Spleen (tissue), 11 donors: ENCODE measurements at regions not wholly inside any gene's neighbourhood (a gene's known extent, or its start where the extent isn't known, plus 50 kb on each side); places are given as distances from the start of the nearest gene placed in this dataset.

Experiments
- DNase-seq: peaks from one replicate; pipeline ENCODE4 v3.0.0-alpha.2; 2020
- H3K27ac ChIP-seq, 8 donors: fragments of 200-600 bp; sonication (generic) in 7 of 8; 1 replicate in 4 of 8; 2 replicates in 4 of 8; pipeline versions ENCODE4 v1.5.0 to v1.8.0; 2016 to 2021; ENCODE audit warnings: inconsistent platforms in 4 of 8, mild to moderate bottlenecking in 4 of 8, moderate library complexity in 1 of 8
- H3K27me3 ChIP-seq, 7 donors: fragments of 200-600 bp; sonication (generic) in 6 of 7; replicated peaks in 1 of 7; 1 replicate in 4 of 7; 2 replicates in 3 of 7; pipeline versions ENCODE4 v1.5.0 to v1.8.0; 2016 to 2021; ENCODE audit warnings: inconsistent platforms in 3 of 7, mild to moderate bottlenecking in 1 of 7
- H3K36me3 ChIP-seq, 6 donors: fragments of 200-600 bp; sonication (generic) in 5 of 6; 1 replicate in 4 of 6; 2 replicates in 2 of 6; pipeline versions ENCODE4 v1.5.0 to v1.8.0; 2016 to 2021; ENCODE audit warnings: inconsistent platforms in 2 of 6
- H3K4me1 ChIP-seq, 6 donors: fragments of 200-600 bp; sonication (generic) in 5 of 6; 1 replicate in 3 of 6; 2 replicates in 3 of 6; pipeline versions ENCODE4 v1.5.0 to v1.8.0; 2016 to 2021; ENCODE audit warnings: inconsistent platforms in 3 of 6
- H3K4me3 ChIP-seq, 8 donors: fragments of 200-600 bp; sonication (generic) in 7 of 8; 1 replicate in 4 of 8; 2 replicates in 4 of 8; pipeline versions ENCODE4 v1.5.0 to v1.8.0; 2016 to 2021; ENCODE audit warnings: inconsistent platforms in 4 of 8, mild to moderate bottlenecking in 4 of 8, moderate library complexity in 2 of 8
- H3K9me3 ChIP-seq, 8 donors: fragments of 200-600 bp; sonication (generic) in 7 of 8; 1 replicate in 4 of 8; 2 replicates in 4 of 8; pipeline versions ENCODE4 v1.5.0 to v1.8.0; 2016 to 2021; ENCODE audit warnings: inconsistent platforms in 4 of 8
- POLR2A ChIP-seq, 3 donors: fragments of 450-650 bp; IDR thresholded peaks; one replicate each; pipeline ENCODE4 v1.5.1; 2017; ENCODE audit warnings: antibody characterized with exemption in 3 of 3, mild to moderate bottlenecking in 1 of 3
- POLR2AphosphoS5 ChIP-seq, 3 donors: sonication (generic); formaldehyde crosslinking; IDR thresholded peaks; one replicate each; pipeline ENCODE4 v1.5.1; 2017; ENCODE audit warnings: antibody characterized with exemption in 3 of 3
- WGBS, 5 donors: extraction: QIAGEN DNeasy Blood & Tissue Kit in 3 of 5; methylation state at CpG; one replicate each; pipeline versions ENCODE4 v1.1.5 to v1.1.7; 2013 to 2018; 5-methylcytosine and 5-hydroxymethylcytosine counted together
- intact Hi-C: fragments of 100-400 bp; cut with DNase I; formaldehyde crosslinking; loops from one replicate; pipeline ENCODE4 v1.15.0; 2023; ENCODE audit warnings: low total_unique reads
- TF ChIP-seq, protein P1 (sequence below), 11 experiments: fragments of 200-600 bp in 7 of 11; fragments of 450-650 bp in 4 of 11; sonication (generic) in 4 of 11; IDR thresholded peaks in 8 of 11; conservative IDR thresholded peaks in 3 of 11; 1 replicate in 7 of 11; 2 replicates in 4 of 11; pipeline versions ENCODE4 v1.4.0 to v1.8.0; 2016 to 2021; ENCODE audit warnings: antibody characterized with exemption in 11 of 11, inconsistent platforms in 4 of 11, mild to moderate bottlenecking in 1 of 11
- donor health status: healthy with polysubstance abuse.
- donor health status: DM: no; HTN: no; CAD: no; lungs with moderate emphysema.
- donor health status: DM: no; HTN: no; CAD: no.
- donor health status: Bipolar disorder and iron deficiency.
- donor health status: healthy.
- donor health status: DM: no; HTN: no; CAD: no.
- donor health status: DM: yes; HTN: yes; CAD: no.

DNA sequence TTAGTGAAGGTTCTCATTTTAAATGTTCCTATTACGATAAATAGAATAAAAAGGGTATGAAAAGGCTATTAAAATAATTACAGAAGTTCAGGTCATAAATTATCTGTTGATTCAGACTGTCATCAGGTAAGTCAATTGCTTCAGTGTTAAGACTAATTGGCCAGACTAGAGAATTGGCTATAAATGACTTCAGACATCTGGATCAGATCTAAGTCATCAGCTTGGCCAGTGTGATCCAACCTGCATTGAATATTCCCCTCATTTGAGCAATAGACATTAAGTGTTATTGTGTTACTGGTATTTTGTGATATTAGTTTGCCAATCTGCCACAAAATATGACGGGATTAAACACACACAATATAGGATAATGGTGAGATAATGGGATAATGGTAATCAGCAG is 377.6 kb upstream of the CITED2 start:
- 90 to 98% (median 92%) methylated on average over 2 of the region's 2 CpGs for WGBS, 5 donors
- no peak for DNase-seq
- Histone ChIP-seq H3K4me1 (peaks cover 0 to 11% (median 3%) of the 10 kb centered on the region in 6 donors), H3K36me3 (no peaks in the 10 kb centered on the region), H3K27me3 (no peaks in the 10 kb centered on the region), H3K9me3 (no peaks in the 10 kb centered on the region), H3K4me3 (no peak overlapping the region), H3K27ac (no peak overlapping the region)
- intact Hi-C loops: no loop called here
- TF ChIP-seq, protein P1, sequence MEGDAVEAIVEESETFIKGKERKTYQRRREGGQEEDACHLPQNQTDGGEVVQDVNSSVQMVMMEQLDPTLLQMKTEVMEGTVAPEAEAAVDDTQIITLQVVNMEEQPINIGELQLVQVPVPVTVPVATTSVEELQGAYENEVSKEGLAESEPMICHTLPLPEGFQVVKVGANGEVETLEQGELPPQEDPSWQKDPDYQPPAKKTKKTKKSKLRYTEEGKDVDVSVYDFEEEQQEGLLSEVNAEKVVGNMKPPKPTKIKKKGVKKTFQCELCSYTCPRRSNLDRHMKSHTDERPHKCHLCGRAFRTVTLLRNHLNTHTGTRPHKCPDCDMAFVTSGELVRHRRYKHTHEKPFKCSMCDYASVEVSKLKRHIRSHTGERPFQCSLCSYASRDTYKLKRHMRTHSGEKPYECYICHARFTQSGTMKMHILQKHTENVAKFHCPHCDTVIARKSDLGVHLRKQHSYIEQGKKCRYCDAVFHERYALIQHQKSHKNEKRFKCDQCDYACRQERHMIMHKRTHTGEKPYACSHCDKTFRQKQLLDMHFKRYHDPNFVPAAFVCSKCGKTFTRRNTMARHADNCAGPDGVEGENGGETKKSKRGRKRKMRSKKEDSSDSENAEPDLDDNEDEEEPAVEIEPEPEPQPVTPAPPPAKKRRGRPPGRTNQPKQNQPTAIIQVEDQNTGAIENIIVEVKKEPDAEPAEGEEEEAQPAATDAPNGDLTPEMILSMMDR (IDR thresholded peaks at IDR 0.05 in 8 of 11, conservative IDR thresholded peaks at IDR 0.05 in 3 of 11): no peak
- TF ChIP-seq POLR2AphosphoS5 (IDR thresholded peaks at IDR 0.05) (no peak), POLR2A (IDR thresholded peaks at IDR 0.05) (no peak)

DNA sequence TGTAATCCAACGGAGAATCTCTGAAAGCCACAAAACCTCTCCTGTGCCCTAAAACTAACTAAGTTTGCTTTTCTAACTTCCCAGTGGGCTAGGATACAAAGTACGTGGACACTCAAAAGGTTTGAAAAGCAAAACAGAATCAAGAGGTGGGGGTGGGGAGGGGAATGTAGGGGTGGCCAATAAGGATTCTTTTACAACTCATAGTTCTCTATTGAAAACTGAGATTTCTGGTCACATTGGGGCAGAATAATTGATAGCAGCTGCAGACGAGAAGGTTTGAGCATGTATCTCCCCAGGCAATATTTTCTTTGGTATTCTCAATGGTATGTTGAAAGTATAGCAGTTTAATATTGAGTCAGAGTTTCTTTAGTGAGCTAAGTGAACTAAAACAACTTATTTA is 376.7 kb upstream of the CITED2 start:
- H3K9me3 ChIP-seq: no peaks in the 10 kb centered on the region
- no peak overlapping the region for H3K4me3 ChIP-seq
- DNase-seq: no peak
- intact Hi-C loops: no loop called here
- H3K27me3 ChIP-seq: no peaks in the 10 kb centered on the region
- WGBS, 5 donors: 90 to 96% (median 91%) methylated on average over 3 of the region's 3 CpGs
- no peak overlapping the region for H3K27ac ChIP-seq
- H3K36me3 ChIP-seq: no peaks in the 10 kb centered on the region
- TF ChIP-seq POLR2A (IDR thresholded peaks at IDR 0.05): no peak
- TF ChIP-seq, protein P1 (IDR thresholded peaks at IDR 0.05 in 8 of 11, conservative IDR thresholded peaks at IDR 0.05 in 3 of 11): no peak
- no peak for TF ChIP-seq POLR2AphosphoS5 (IDR thresholded peaks at IDR 0.05)
- H3K4me1 ChIP-seq: peaks cover 0 to 11% (median 3%) of the 10 kb centered on the region in 6 donors

DNA sequence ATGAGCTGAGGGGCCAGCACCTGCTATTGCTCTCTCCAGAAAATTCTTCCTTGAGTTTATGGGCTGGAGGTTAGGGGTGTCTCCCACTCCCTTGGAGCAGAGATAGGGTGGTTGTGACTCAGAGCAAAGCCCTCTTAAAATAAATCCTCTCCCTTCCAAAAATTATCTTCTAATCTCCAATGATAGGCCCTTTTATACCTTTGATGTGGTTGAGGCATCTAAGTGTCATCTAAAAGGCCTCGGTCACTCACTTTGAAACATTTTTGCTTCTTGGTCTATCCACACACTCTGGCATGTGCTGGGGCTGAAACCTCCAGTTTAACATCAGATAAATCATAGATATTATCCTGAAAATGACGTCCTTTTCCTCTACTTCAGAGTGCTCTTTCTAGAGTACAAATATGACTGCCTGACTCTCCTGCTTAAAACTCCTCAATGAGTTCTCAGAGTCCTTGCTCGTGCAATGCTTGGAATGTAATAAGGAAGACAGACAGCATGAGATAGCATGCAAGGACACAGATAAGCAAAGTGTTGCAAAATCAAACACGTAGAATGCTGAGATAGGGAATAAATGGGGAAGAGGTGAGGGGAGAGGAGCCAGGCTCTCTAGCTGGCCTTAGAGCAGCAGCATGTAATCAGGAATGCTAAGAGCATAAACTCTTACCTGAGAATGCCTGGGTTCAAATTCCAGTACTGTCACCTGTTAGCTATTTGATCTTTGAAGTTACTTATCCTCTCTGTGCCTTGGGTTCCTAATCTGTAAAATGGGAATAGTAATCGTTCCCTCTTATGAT is 374.1 kb upstream of the CITED2 start:
- no peaks in the 10 kb centered on the region for H3K36me3 ChIP-seq
- H3K9me3 ChIP-seq: no peaks in the 10 kb centered on the region
- no peak for DNase-seq
- WGBS, 5 donors: 45 to 66% (median 52%) methylated on average over 5 of the region's 5 CpGs
- H3K27ac ChIP-seq: peak overlapping the region in 2 of 8 donors; percentile 23 to 30
- peaks cover 0 to 11% (median 0%) of the 10 kb centered on the region in 6 donors for H3K4me1 ChIP-seq
- no peak overlapping the region for H3K4me3 ChIP-seq
- no peaks in the 10 kb centered on the region for H3K27me3 ChIP-seq
- intact Hi-C loops: no loop called here
- TF ChIP-seq, protein P1 (IDR thresholded peaks at IDR 0.05 in 8 of 11, conservative IDR thresholded peaks at IDR 0.05 in 3 of 11): no peak
- no peak for TF ChIP-seq POLR2A (IDR thresholded peaks at IDR 0.05)
- no peak for TF ChIP-seq POLR2AphosphoS5 (IDR thresholded peaks at IDR 0.05)

DNA sequence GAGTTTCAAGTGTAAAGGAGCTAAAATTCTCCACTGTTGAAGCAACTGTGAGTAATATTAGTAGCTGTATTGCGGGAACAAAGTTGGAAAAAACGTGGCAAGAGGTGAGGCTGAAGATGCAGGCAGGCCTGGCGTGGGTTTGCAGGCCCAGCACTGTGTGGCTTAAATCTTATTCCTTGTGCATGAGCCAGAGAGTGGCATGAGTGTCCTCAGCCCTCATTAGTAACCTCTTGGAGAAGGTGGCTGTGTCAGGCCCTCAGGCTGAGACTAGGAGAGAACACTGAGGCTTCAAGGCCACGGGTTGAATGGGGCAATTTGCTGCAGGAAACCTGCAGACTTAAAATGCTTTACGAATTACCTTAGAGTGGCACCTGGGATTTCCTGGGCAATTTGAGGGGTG is 372.7 kb upstream of the CITED2 start:
- intact Hi-C loops: no loop called here
- Histone ChIP-seq H3K4me3 (no peak overlapping the region), H3K9me3 (no peaks in the 10 kb centered on the region), H3K36me3 (no peaks in the 10 kb centered on the region), H3K27ac (no peak overlapping the region), H3K27me3 (no peaks in the 10 kb centered on the region), H3K4me1 (peaks cover 0 to 11% (median 0%) of the 10 kb centered on the region in 6 donors)
- no peak for DNase-seq
- TF ChIP-seq POLR2A (IDR thresholded peaks at IDR 0.05) (no peak), POLR2AphosphoS5 (IDR thresholded peaks at IDR 0.05) (no peak)
- TF ChIP-seq, protein P1 (IDR thresholded peaks at IDR 0.05 in 8 of 11, conservative IDR thresholded peaks at IDR 0.05 in 3 of 11): no peak
- WGBS, 5 donors: 80 to 94% (median 83%) methylated on average over 5 of the region's 5 CpGs
